Keratinocyte (primary cell): ENCODE measurements at regions not wholly inside any gene's neighbourhood (a gene's known extent, or its start where the extent isn't known, plus 50 kb on each side); places are given as distances from the start of the nearest gene placed in this dataset.

ENCODE experiments used
- DNase-seq: peaks from one replicate; pipeline ENCODE4 v3.0.0-alpha.2; 2011; ENCODE audit warnings: low read depth, missing footprints, low spot score
- FAIRE-seq: peaks from 2 replicates; lab custom pipeline; 2011; peaks lifted over from hg19 to GRCh38; lab: Jason Lieb, UNC
- H2AFZ ChIP-seq: 2 replicates; pipeline ENCODE4 v1.6.0; 2012; ENCODE audit warnings: low read length, control low read depth, inconsistent platforms; ENCODE audit not compliant: control insufficient read depth
- H3K27ac ChIP-seq: 2 replicates; pipeline ENCODE4 v1.5.1; 2011; ENCODE audit warnings: low read length; ENCODE audit not compliant: control insufficient read depth, insufficient read depth
- H3K27me3 ChIP-seq: 3 replicates; pipeline ENCODE4 v1.6.0; 2011; ENCODE audit warnings: low read length; ENCODE audit not compliant: control insufficient read depth, insufficient read depth; ENCODE audit errors: extremely low read depth
- H3K36me3 ChIP-seq, 2 experiments: 2 replicates in 1 of 2; 3 replicates in 1 of 2; pipeline ENCODE4 v1.5.1; 2011; ENCODE audit warnings: low read length in 2 of 2, mild to moderate bottlenecking in 1 of 2; ENCODE audit not compliant: control insufficient read depth in 2 of 2, insufficient read depth in 2 of 2; ENCODE audit errors: extremely low read depth in 1 of 2
- H3K4me1 ChIP-seq: 3 replicates; pipeline ENCODE4 v1.5.1; 2011; ENCODE audit warnings: low read length; ENCODE audit not compliant: control insufficient read depth, insufficient read depth; ENCODE audit errors: extremely low read depth
- H3K4me2 ChIP-seq: 3 replicates; pipeline ENCODE4 v1.6.0; 2011; ENCODE audit warnings: low read depth, low read length; ENCODE audit not compliant: control insufficient read depth, insufficient read depth; ENCODE audit errors: extremely low read depth
- H3K4me3 ChIP-seq, 3 experiments: fragments of 200-600 bp in 1 of 3; sonication (generic) in 1 of 3; 2 replicates in 2 of 3; 3 replicates in 1 of 3; pipeline ENCODE4 v1.5.1; 2011 to 2016; ENCODE audit warnings: low read length in 3 of 3, mild to moderate bottlenecking in 3 of 3, control low read depth in 2 of 3, inconsistent platforms in 1 of 3, low read depth in 1 of 3, mixed read lengths in 1 of 3, mixed run types in 1 of 3, moderate library complexity in 1 of 3; ENCODE audit not compliant: control insufficient read depth in 2 of 3, insufficient read depth in 2 of 3; ENCODE audit errors: extremely low read depth in 1 of 3
- H3K79me2 ChIP-seq: 2 replicates; pipeline ENCODE4 v1.6.0; 2012; ENCODE audit warnings: low read length; ENCODE audit not compliant: control insufficient read depth, insufficient read depth
- H3K9ac ChIP-seq: 3 replicates; pipeline ENCODE4 v1.6.0; 2011; ENCODE audit warnings: low read length; ENCODE audit not compliant: control insufficient read depth, insufficient read depth; ENCODE audit errors: extremely low read depth
- H3K9me1 ChIP-seq: 3 replicates; pipeline ENCODE4 v1.6.0; 2011; ENCODE audit warnings: low read length; ENCODE audit not compliant: control insufficient read depth, insufficient read depth; ENCODE audit errors: extremely low read depth
- H3K9me3 ChIP-seq: 2 replicates; pipeline ENCODE4 v1.5.1; 2012; ENCODE audit warnings: low read depth, low read length; ENCODE audit not compliant: control insufficient read depth
- H4K20me1 ChIP-seq: 3 replicates; pipeline ENCODE4 v1.6.0; 2011; ENCODE audit warnings: low read length; ENCODE audit not compliant: control insufficient read depth, insufficient read depth; ENCODE audit errors: extremely low read depth
- CTCF ChIP-seq, 3 experiments: IDR thresholded peaks in 1 of 3; conservative IDR thresholded peaks in 1 of 3; optimal IDR thresholded peaks in 1 of 3; 2 replicates in 2 of 3; 3 replicates in 1 of 3; pipeline versions ENCODE3 to v1.5.1; 2011; ENCODE audit warnings: low read length in 3 of 3, mild to moderate bottlenecking in 3 of 3, moderate library complexity in 2 of 3, control low read depth in 1 of 3, inconsistent platforms in 1 of 3; ENCODE audit not compliant: insufficient read depth in 2 of 3; ENCODE audit errors: extremely low read depth in 1 of 3
- EZH2 ChIP-seq: IDR thresholded peaks from one replicate; pipeline ENCODE4 v1.6.1; 2012; ENCODE audit warnings: inconsistent platforms, mild to moderate bottlenecking, low read length, moderate library complexity
- dilution Hi-C: fragments of 300-500 bp; cut with MboI; formaldehyde crosslinking; loops from one replicate; pipeline ENCODE4 v1.7.0; 2020; ENCODE audit warnings: low sequenced_read_pairs; ENCODE audit not compliant: extremely low pct_ligation_motif_present

- no peaks in the 10 kb centered on the region for H4K20me1 ChIP-seq
- no peak for FAIRE-seq
- H3K9ac ChIP-seq = no peak overlapping the region
- H2AFZ ChIP-seq = no peak overlapping the region
- no peaks in the 10 kb centered on the region for H3K9me3 ChIP-seq
- H3K79me2 ChIP-seq = no peaks in the 10 kb centered on the region
- dilution Hi-C loops = no loop called here
- H3K4me3 ChIP-seq = no peak overlapping the region
- no peak overlapping the region for H3K4me2 ChIP-seq
- no peaks in the 10 kb centered on the region for H3K27me3 ChIP-seq
- H3K27ac ChIP-seq = no peak overlapping the region
- DNase-seq = no peak
- H3K9me1 ChIP-seq = no peaks in the 10 kb centered on the region
- H3K4me1 ChIP-seq = no peaks in the 10 kb centered on the region
- no peaks in the 10 kb centered on the region for H3K36me3 ChIP-seq
- no peak for TF ChIP-seq CTCF (optimal IDR thresholded peaks at IDR 0.05 in 1 of 3, IDR thresholded peaks at IDR 0.05 in 1 of 3, conservative IDR thresholded peaks at IDR 0.05 in 1 of 3; ENCODE audit: extremely low read depth in 1 of 3, insufficient read depth in 2 of 3, low read length in 3 of 3)
- no peak for TF ChIP-seq EZH2
Observed at GRCh38 chr5:89471541-89471940, 588.6 kb upstream of the MEF2C start.

DNA sequence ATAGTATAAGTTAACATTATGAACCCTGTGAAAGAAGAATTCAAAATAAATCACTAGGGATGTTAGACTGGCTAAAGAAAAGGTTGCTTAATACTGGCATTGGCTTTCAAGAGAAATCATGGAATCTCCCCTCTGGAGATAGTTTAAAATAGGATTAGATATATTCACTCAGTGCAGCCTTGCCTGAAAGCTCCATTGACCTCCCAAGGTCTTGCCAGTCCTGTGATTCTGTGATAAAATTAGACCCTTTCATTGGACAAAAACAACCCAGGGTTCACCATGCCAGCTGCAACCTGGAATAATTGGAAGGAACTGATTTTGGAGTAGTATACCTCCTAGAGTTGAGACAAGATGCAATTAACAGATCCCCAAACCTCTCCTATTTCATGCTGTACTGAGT is 588.1 kb upstream of the MEF2C start:
- H2AFZ ChIP-seq = no peak overlapping the region
- H3K4me1 ChIP-seq = no peaks in the 10 kb centered on the region
- H3K79me2 ChIP-seq = no peaks in the 10 kb centered on the region
- no peak overlapping the region for H3K27ac ChIP-seq
- FAIRE-seq (no peak), DNase-seq (no peak)
- H4K20me1 ChIP-seq = no peaks in the 10 kb centered on the region
- no peak overlapping the region for H3K9ac ChIP-seq
- dilution Hi-C loops = no loop called here
- H3K4me3 ChIP-seq = no peak overlapping the region
- H3K4me2 ChIP-seq = no peak overlapping the region
- no peaks in the 10 kb centered on the region for H3K36me3 ChIP-seq
- H3K9me3 ChIP-seq = no peaks in the 10 kb centered on the region
- TF ChIP-seq EZH2 (no peak), CTCF (optimal IDR thresholded peaks at IDR 0.05 in 1 of 3, IDR thresholded peaks at IDR 0.05 in 1 of 3, conservative IDR thresholded peaks at IDR 0.05 in 1 of 3; ENCODE audit: extremely low read depth in 1 of 3, insufficient read depth in 2 of 3, low read length in 3 of 3) (no peak)
- H3K9me1 ChIP-seq = no peaks in the 10 kb centered on the region
- no peaks in the 10 kb centered on the region for H3K27me3 ChIP-seq
